Right forelimb (tissue), 1 donor: ENCODE measurements at regions not wholly inside any gene's neighbourhood (a gene's known extent, or its start where the extent isn't known, plus 50 kb on each side); places are given as distances from the start of the nearest gene placed in this dataset.
"Not testable (repeated sequence)": the region's sequence is repeated elsewhere in the genome, so short reads cannot be mapped to it uniquely, and the experiment has no call there.

Experiments used
- DNase-seq: peaks from one replicate; pipeline ENCODE4 v3.0.0-alpha.2; 2018

- no peak for DNase-seq
Measured at GRCh38 chr3:152891678-152892077, 56.7 kb downstream of the P2RY1 start.

- DNase-seq: no peak
Measured at GRCh38 chr3:152892446-152892845, 57.5 kb downstream of the P2RY1 start.

GRCh38 chr3:152893647-152894046 is 58.7 kb downstream of the P2RY1 start:
- DNase-seq: no peak

- no peak for DNase-seq
Measured at GRCh38 chr3:152899306-152899705, 64.4 kb downstream of the P2RY1 start.

GRCh38 chr3:152902141-152902669 is 67.3 kb downstream of the P2RY1 start:
- no peak for DNase-seq

GRCh38 chr3:152905631-152906030 is 70.7 kb downstream of the P2RY1 start:
- DNase-seq: no peak

GRCh38 chr3:152909180-152909883 is 74.4 kb downstream of the P2RY1 start:
- DNase-seq: no peak

GRCh38 chr3:152910211-152910610 is 75.3 kb downstream of the P2RY1 start:
- DNase-seq: no peak

- DNase-seq: no peak
Measured at GRCh38 chr3:152910966-152911365, 76.0 kb downstream of the P2RY1 start.

GRCh38 chr3:152914743-152915142 is 79.8 kb downstream of the P2RY1 start:
- not testable (repeated sequence) for DNase-seq

- DNase-seq: no peak
Measured at GRCh38 chr3:152915695-152916094, 80.8 kb downstream of the P2RY1 start.

GRCh38 chr3:152916753-152917279 is 81.9 kb downstream of the P2RY1 start:
- no peak for DNase-seq

DNA sequence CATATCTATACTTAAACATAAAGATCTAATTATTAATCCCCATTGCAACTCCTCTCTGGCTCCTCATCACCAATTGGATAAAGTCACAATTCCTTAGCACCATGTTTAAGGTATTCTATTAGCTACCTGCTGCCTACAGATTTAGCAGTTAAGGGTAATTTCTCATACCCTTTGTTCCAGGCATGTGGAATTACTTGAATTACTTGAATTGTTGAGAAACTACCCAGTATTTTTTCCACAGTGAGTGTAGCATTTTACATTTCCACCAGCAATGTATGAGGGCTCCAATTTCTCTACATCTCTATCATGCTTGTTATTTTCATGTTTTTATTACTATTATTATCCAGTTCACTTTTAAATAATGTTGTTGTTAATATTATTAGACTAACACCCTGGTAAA is 86.4 kb downstream of the P2RY1 start:
- no peak for DNase-seq

DNA sequence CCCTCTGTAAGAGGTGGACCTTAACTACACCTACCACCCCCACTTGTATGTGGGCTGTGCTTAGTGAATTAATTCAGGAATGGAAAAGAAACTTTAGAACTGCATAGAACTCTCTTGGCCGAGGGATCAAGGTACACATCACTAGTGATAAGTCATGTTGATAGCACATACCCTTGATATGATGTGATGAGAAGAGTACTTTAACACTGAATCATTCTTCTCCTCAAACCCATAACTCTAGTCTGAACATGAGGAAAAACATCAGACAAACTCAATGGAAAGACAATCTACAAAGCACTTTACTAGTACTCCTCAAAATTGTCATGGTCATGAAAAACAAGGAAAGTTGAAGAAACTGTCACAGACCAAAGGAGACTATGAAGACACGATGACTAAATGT is 87.6 kb downstream of the P2RY1 start:
- no peak for DNase-seq

GRCh38 chr3:152927131-152927530 is 92.2 kb downstream of the P2RY1 start:
- DNase-seq: no peak

GRCh38 chr3:152930516-152930915 is 95.6 kb downstream of the P2RY1 start:
- no peak for DNase-seq

GRCh38 chr3:152937234-152937633 is 102.3 kb downstream of the P2RY1 start:
- no peak for DNase-seq

GRCh38 chr3:152938974-152939636 is 104.2 kb downstream of the P2RY1 start:
- DNase-seq: no peak

GRCh38 chr3:152941859-152942258 is 106.9 kb downstream of the P2RY1 start:
- DNase-seq: no peak

DNA sequence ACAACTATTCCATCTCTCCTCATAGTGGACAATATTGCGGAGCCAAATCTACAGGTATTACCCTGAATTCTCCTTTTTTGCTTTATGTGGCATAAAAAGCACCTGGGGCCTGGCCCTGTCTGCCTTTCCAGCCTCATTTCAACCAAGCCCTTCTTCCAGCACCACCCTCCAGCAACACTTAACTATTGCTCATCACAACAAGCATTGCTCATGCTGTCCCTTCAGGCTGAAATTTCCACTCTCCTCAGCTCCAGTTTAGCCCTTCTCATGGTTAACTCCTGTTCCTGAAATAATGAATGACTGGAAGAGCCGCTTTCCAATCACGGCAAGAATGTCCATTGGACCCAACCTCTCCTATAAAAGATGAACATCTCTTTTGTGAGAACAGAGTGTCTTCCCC is 107.4 kb downstream of the P2RY1 start:
- DNase-seq: no peak

DNA sequence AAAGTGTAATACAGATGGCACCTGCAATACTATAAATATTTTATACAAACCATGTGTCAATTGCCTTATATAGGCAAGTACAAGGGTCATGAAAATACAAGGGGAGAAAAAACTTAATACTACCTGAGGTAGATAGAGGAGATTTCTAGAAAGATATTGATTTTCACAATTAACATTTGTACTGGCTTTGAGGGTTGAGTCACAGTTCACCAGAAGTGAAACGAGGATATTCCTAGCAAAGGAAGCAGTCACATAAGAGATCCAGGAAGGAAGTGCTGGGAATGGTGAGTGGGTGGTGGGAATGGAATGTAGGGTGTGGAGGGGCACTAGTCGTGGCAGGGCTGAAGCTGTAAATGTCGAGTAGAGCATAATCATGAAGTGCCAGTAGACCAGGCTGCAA is 108.7 kb downstream of the P2RY1 start:
- DNase-seq: no peak

- DNase-seq: no peak
Measured at GRCh38 chr3:152944671-152945070, 109.7 kb downstream of the P2RY1 start.

- no peak for DNase-seq
Measured at GRCh38 chr3:152945556-152945955, 110.6 kb downstream of the P2RY1 start.

- no peak for DNase-seq
Measured at GRCh38 chr3:152957491-152957890, 122.6 kb downstream of the P2RY1 start.
